Frontal cortex (tissue), 3 donors: ENCODE measurements at regions not wholly inside any gene's neighbourhood (a gene's known extent, or its start where the extent isn't known, plus 50 kb on each side); places are given as distances from the start of the nearest gene placed in this dataset.
"Not testable (repeated sequence)": the region's sequence is repeated elsewhere in the genome, so short reads cannot be mapped to it uniquely, and the experiment has no call there.

Experiments used
- DNase-seq, 2 donors: peaks; one replicate each; pipeline ENCODE4 v3.0.0; 2012; ENCODE audit warnings: low spot score in 2 of 2
- FAIRE-seq: peaks from 2 replicates; lab custom pipeline; 2012; peaks lifted over from hg19 to GRCh38; lab: Jason Lieb, UNC
- donor health status: control.
- donor health status: control.
- donor health status: control.

GRCh38 chr2:236904389-236905263 lies 181.1 kb upstream of the COPS8 start:
- FAIRE-seq (no peak), DNase-seq (peak in 1 of 2 donors; percentile 12)

- no peak for FAIRE-seq
- no peak for DNase-seq
Measured at GRCh38 chr2:236905976-236906375, 179.7 kb upstream of the COPS8 start.

GRCh38 chr2:236908439-236909192 lies 177.1 kb upstream of the COPS8 start:
- FAIRE-seq (no peak), DNase-seq (peak in 1 of 2 donors; percentile 22)

GRCh38 chr2:236909193-236909504 lies 176.5 kb upstream of the COPS8 start:
- FAIRE-seq (no peak), DNase-seq (no peak)

GRCh38 chr2:236909802-236910201 lies 175.9 kb upstream of the COPS8 start:
- DNase-seq (no peak), FAIRE-seq (no peak)

- DNase-seq = no peak
- FAIRE-seq = no peak
Measured at GRCh38 chr2:236910781-236911495, 174.8 kb upstream of the COPS8 start.

GRCh38 chr2:236912326-236913120 lies 173.2 kb upstream of the COPS8 start:
- DNase-seq (no peak), FAIRE-seq (no peak)

GRCh38 chr2:236915186-236915585 lies 170.5 kb upstream of the COPS8 start:
- no peak for FAIRE-seq
- DNase-seq = no peak

GRCh38 chr2:236915726-236916125 lies 170.0 kb upstream of the COPS8 start:
- FAIRE-seq (no peak), DNase-seq (no peak)

GRCh38 chr2:236916181-236916580 lies 169.5 kb upstream of the COPS8 start:
- FAIRE-seq (no peak), DNase-seq (no peak)

- FAIRE-seq (no peak), DNase-seq (no peak)
Measured at GRCh38 chr2:236916651-236917050, 169.0 kb upstream of the COPS8 start.

- FAIRE-seq (no peak), DNase-seq (no peak)
Measured at GRCh38 chr2:236917164-236917563, 168.5 kb upstream of the COPS8 start.

GRCh38 chr2:236918545-236918944 lies 167.1 kb upstream of the COPS8 start:
- no peak for FAIRE-seq
- no peak for DNase-seq

- FAIRE-seq (no peak), DNase-seq (no peak)
Measured at GRCh38 chr2:236919209-236919608, 166.5 kb upstream of the COPS8 start.

- FAIRE-seq, DNase-seq: not testable (repeated sequence)
Measured at GRCh38 chr2:236919801-236920379, 165.8 kb upstream of the COPS8 start.

- DNase-seq (no peak), FAIRE-seq (no peak)
Measured at GRCh38 chr2:236922061-236922460, 163.6 kb upstream of the COPS8 start.

GRCh38 chr2:236928380-236929037 lies 157.2 kb upstream of the COPS8 start:
- no peak for FAIRE-seq
- no peak for DNase-seq

- FAIRE-seq (no peak), DNase-seq (no peak)
Measured at GRCh38 chr2:236932831-236933361, 152.8 kb upstream of the COPS8 start.

GRCh38 chr2:236934166-236934565 lies 151.5 kb upstream of the COPS8 start:
- DNase-seq (no peak), FAIRE-seq (no peak)
